HT1080 (cell line): ENCODE measurements at regions not wholly inside any gene's neighbourhood (a gene's known extent, or its start where the extent isn't known, plus 50 kb on each side); places are given as distances from the start of the nearest gene placed in this dataset. TPM values are rescaled to one million over a fixed set of nuclear protein-coding genes. Genes with fewer than 3 reads are reported as not detected.

Source experiments
- small RNA-seq: library from RNA; depleted of rRNA; stranded (forward); fragments of <200 nt; gene quantifications from one replicate; pipeline ENCODE3, GENCODE V24; 2014

Small RNA genes lying in the stretch of these regions (small RNA-seq; reads per million reads assigned to genes)
- not detected for gene HIGD1AP4
- gene RN7SL807P, result not detected
